Effector CD4-positive, alpha-beta T cell (primary cell): ENCODE measurements at regions not wholly inside any gene's neighbourhood (a gene's known extent, or its start where the extent isn't known, plus 50 kb on each side); places are given as distances from the start of the nearest gene placed in this dataset.

Experiments used
- DNase-seq: peaks from one replicate; pipeline ENCODE4 v3.0.0-alpha.2; 2020

- DNase-seq = peak; percentile 92
Observed at GRCh38 chr3:194769020-194769643, 83.4 kb downstream of the FAM43A start.

- DNase-seq = no peak
Observed at GRCh38 chr3:194772241-194773000, 86.7 kb downstream of the FAM43A start.

GRCh38 chr3:194773216-194773615 is 87.5 kb downstream of the FAM43A start:
- no peak for DNase-seq

GRCh38 chr3:194773771-194774455 is 88.2 kb downstream of the FAM43A start:
- DNase-seq = no peak

GRCh38 chr3:194775266-194775665 is 89.6 kb downstream of the FAM43A start:
- no peak for DNase-seq

- DNase-seq = no peak
Observed at GRCh38 chr3:194775731-194776130, 90.0 kb downstream of the FAM43A start.

GRCh38 chr3:194777729-194778128 is 92.0 kb downstream of the FAM43A start:
- DNase-seq = no peak

- no peak for DNase-seq
Observed at GRCh38 chr3:194779729-194780224, 94.1 kb downstream of the FAM43A start.

- DNase-seq = no peak
Observed at GRCh38 chr3:194780706-194781105, 95.0 kb downstream of the FAM43A start.

- DNase-seq = no peak
Observed at GRCh38 chr3:194781617-194782016, 95.9 kb downstream of the FAM43A start.

GRCh38 chr3:194782698-194783404 is 97.2 kb downstream of the FAM43A start:
- no peak for DNase-seq

GRCh38 chr3:194784361-194784760 is 98.7 kb downstream of the FAM43A start:
- DNase-seq = no peak

- DNase-seq = no peak
Observed at GRCh38 chr3:194785315-194785714, 99.6 kb downstream of the FAM43A start.

GRCh38 chr3:194787072-194787471 is 101.4 kb downstream of the FAM43A start:
- no peak for DNase-seq

- DNase-seq = no peak
Observed at GRCh38 chr3:194787650-194788049, 102.0 kb downstream of the FAM43A start.

- no peak for DNase-seq
Observed at GRCh38 chr3:194792368-194792767, 106.7 kb downstream of the FAM43A start.

- no peak for DNase-seq
Observed at GRCh38 chr3:194797555-194798250, 112.0 kb downstream of the FAM43A start.

- no peak for DNase-seq
Observed at GRCh38 chr3:194798486-194798885, 112.8 kb downstream of the FAM43A start.

- DNase-seq = no peak
Observed at GRCh38 chr3:194800002-194800401, 114.3 kb downstream of the FAM43A start.

GRCh38 chr3:194801461-194802432 is 116.1 kb downstream of the FAM43A start:
- no peak for DNase-seq

- no peak for DNase-seq
Observed at GRCh38 chr3:194804796-194805195, 119.1 kb downstream of the FAM43A start.
